ENCODE measurements at regions not wholly inside any gene's neighbourhood (a gene's known extent, or its start where the extent isn't known, plus 50 kb on each side); places are given as distances from the start of the nearest gene placed in this dataset.

- DNase-seq (ENCODE audit: low read depth in 2 of 3, low spot score in 2 of 3), result no peak
These were observed 101.9 kb downstream of the PLK2 start for GRCh38 chr5:58357799-58358500.

GRCh38 chr5:58357121-58357520 lies 102.8 kb downstream of the PLK2 start:
- DNase-seq (ENCODE audit: low read depth in 2 of 3, low spot score in 2 of 3), result no peak

- no peak for DNase-seq (ENCODE audit: low read depth in 2 of 3, low spot score in 2 of 3)
These were observed 103.2 kb downstream of the PLK2 start for GRCh38 chr5:58356662-58357061.

GRCh38 chr5:58354827-58355226 lies 105.1 kb downstream of the PLK2 start:
- no peak for DNase-seq (ENCODE audit: low read depth in 2 of 3, low spot score in 2 of 3)

GRCh38 chr5:58353992-58354391 lies 105.9 kb downstream of the PLK2 start:
- no peak for DNase-seq (ENCODE audit: low read depth in 2 of 3, low spot score in 2 of 3)

- no peak for DNase-seq (ENCODE audit: low read depth in 2 of 3, low spot score in 2 of 3)
These were observed 108.7 kb downstream of the PLK2 start for GRCh38 chr5:58351190-58351589.

GRCh38 chr5:58348996-58349728 lies 110.7 kb downstream of the PLK2 start:
- no peak for DNase-seq (ENCODE audit: low read depth in 2 of 3, low spot score in 2 of 3)

GRCh38 chr5:58346041-58346440 lies 113.8 kb downstream of the PLK2 start:
- no peak for DNase-seq (ENCODE audit: low read depth in 2 of 3, low spot score in 2 of 3)

- no peak for DNase-seq (ENCODE audit: low read depth in 2 of 3, low spot score in 2 of 3)
These were observed 118.4 kb downstream of the PLK2 start for GRCh38 chr5:58341476-58341875.

- no peak for DNase-seq (ENCODE audit: low read depth in 2 of 3, low spot score in 2 of 3)
These were observed 124.4 kb downstream of the PLK2 start for GRCh38 chr5:58335518-58335917.

GRCh38 chr5:58334035-58334434 lies 125.9 kb downstream of the PLK2 start:
- no peak for DNase-seq (ENCODE audit: low read depth in 2 of 3, low spot score in 2 of 3)

GRCh38 chr5:58330781-58331180 lies 129.1 kb downstream of the PLK2 start:
- DNase-seq (ENCODE audit: low read depth in 2 of 3, low spot score in 2 of 3), result no peak

GRCh38 chr5:58327289-58327688 lies 132.6 kb downstream of the PLK2 start:
- DNase-seq (ENCODE audit: low read depth in 2 of 3, low spot score in 2 of 3), result no peak

GRCh38 chr5:58326022-58326421 lies 133.9 kb downstream of the PLK2 start:
- no peak for DNase-seq (ENCODE audit: low read depth in 2 of 3, low spot score in 2 of 3)

- no peak for DNase-seq (ENCODE audit: low read depth in 2 of 3, low spot score in 2 of 3)
These were observed 137.4 kb downstream of the PLK2 start for GRCh38 chr5:58322453-58322852.

GRCh38 chr5:58318468-58318867 lies 141.4 kb downstream of the PLK2 start:
- no peak for DNase-seq (ENCODE audit: low read depth in 2 of 3, low spot score in 2 of 3)

GRCh38 chr5:58317808-58318207 lies 142.1 kb downstream of the PLK2 start:
- DNase-seq (ENCODE audit: low read depth in 2 of 3, low spot score in 2 of 3), result no peak

GRCh38 chr5:58317009-58317408 lies 142.9 kb downstream of the PLK2 start:
- no peak for DNase-seq (ENCODE audit: low read depth in 2 of 3, low spot score in 2 of 3)

- DNase-seq (ENCODE audit: low read depth in 2 of 3, low spot score in 2 of 3), result no peak
These were observed 144.1 kb downstream of the PLK2 start for GRCh38 chr5:58315794-58316193.

GRCh38 chr5:58314356-58315210 lies 145.3 kb downstream of the PLK2 start:
- DNase-seq (ENCODE audit: low read depth in 2 of 3, low spot score in 2 of 3), result no peak

GRCh38 chr5:58312299-58312698 lies 147.6 kb downstream of the PLK2 start:
- DNase-seq (ENCODE audit: low read depth in 2 of 3, low spot score in 2 of 3), result no peak
